Spleen (tissue), 11 donors: ENCODE measurements at regions not wholly inside any gene's neighbourhood (a gene's known extent, or its start where the extent isn't known, plus 50 kb on each side); places are given as distances from the start of the nearest gene placed in this dataset.

Experiments
- DNase-seq: peaks from one replicate; pipeline ENCODE4 v3.0.0-alpha.2; 2020
- H3K27ac ChIP-seq, 8 donors: fragments of 200-600 bp; sonication (generic) in 7 of 8; 1 replicate in 4 of 8; 2 replicates in 4 of 8; pipeline versions ENCODE4 v1.5.0 to v1.8.0; 2016 to 2021; ENCODE audit warnings: inconsistent platforms in 4 of 8, mild to moderate bottlenecking in 4 of 8, moderate library complexity in 1 of 8
- H3K27me3 ChIP-seq, 7 donors: fragments of 200-600 bp; sonication (generic) in 6 of 7; replicated peaks in 1 of 7; 1 replicate in 4 of 7; 2 replicates in 3 of 7; pipeline versions ENCODE4 v1.5.0 to v1.8.0; 2016 to 2021; ENCODE audit warnings: inconsistent platforms in 3 of 7, mild to moderate bottlenecking in 1 of 7
- H3K36me3 ChIP-seq, 6 donors: fragments of 200-600 bp; sonication (generic) in 5 of 6; 1 replicate in 4 of 6; 2 replicates in 2 of 6; pipeline versions ENCODE4 v1.5.0 to v1.8.0; 2016 to 2021; ENCODE audit warnings: inconsistent platforms in 2 of 6
- H3K4me1 ChIP-seq, 6 donors: fragments of 200-600 bp; sonication (generic) in 5 of 6; 1 replicate in 3 of 6; 2 replicates in 3 of 6; pipeline versions ENCODE4 v1.5.0 to v1.8.0; 2016 to 2021; ENCODE audit warnings: inconsistent platforms in 3 of 6
- H3K4me3 ChIP-seq, 8 donors: fragments of 200-600 bp; sonication (generic) in 7 of 8; 1 replicate in 4 of 8; 2 replicates in 4 of 8; pipeline versions ENCODE4 v1.5.0 to v1.8.0; 2016 to 2021; ENCODE audit warnings: inconsistent platforms in 4 of 8, mild to moderate bottlenecking in 4 of 8, moderate library complexity in 2 of 8
- H3K9me3 ChIP-seq, 8 donors: fragments of 200-600 bp; sonication (generic) in 7 of 8; 1 replicate in 4 of 8; 2 replicates in 4 of 8; pipeline versions ENCODE4 v1.5.0 to v1.8.0; 2016 to 2021; ENCODE audit warnings: inconsistent platforms in 4 of 8
- POLR2A ChIP-seq, 3 donors: fragments of 450-650 bp; IDR thresholded peaks; one replicate each; pipeline ENCODE4 v1.5.1; 2017; ENCODE audit warnings: antibody characterized with exemption in 3 of 3, mild to moderate bottlenecking in 1 of 3
- POLR2AphosphoS5 ChIP-seq, 3 donors: sonication (generic); formaldehyde crosslinking; IDR thresholded peaks; one replicate each; pipeline ENCODE4 v1.5.1; 2017; ENCODE audit warnings: antibody characterized with exemption in 3 of 3
- WGBS, 5 donors: extraction: QIAGEN DNeasy Blood & Tissue Kit in 3 of 5; methylation state at CpG; one replicate each; pipeline versions ENCODE4 v1.1.5 to v1.1.7; 2013 to 2018; 5-methylcytosine and 5-hydroxymethylcytosine counted together
- intact Hi-C: fragments of 100-400 bp; cut with DNase I; formaldehyde crosslinking; loops from one replicate; pipeline ENCODE4 v1.15.0; 2023; ENCODE audit warnings: low total_unique reads
- TF ChIP-seq, protein P1 (sequence below), 11 experiments: fragments of 200-600 bp in 7 of 11; fragments of 450-650 bp in 4 of 11; sonication (generic) in 4 of 11; IDR thresholded peaks in 8 of 11; conservative IDR thresholded peaks in 3 of 11; 1 replicate in 7 of 11; 2 replicates in 4 of 11; pipeline versions ENCODE4 v1.4.0 to v1.8.0; 2016 to 2021; ENCODE audit warnings: antibody characterized with exemption in 11 of 11, inconsistent platforms in 4 of 11, mild to moderate bottlenecking in 1 of 11
- donor health status: healthy with polysubstance abuse.
- donor health status: DM: no; HTN: no; CAD: no; lungs with moderate emphysema.
- donor health status: DM: no; HTN: no; CAD: no.
- donor health status: Bipolar disorder and iron deficiency.
- donor health status: healthy.
- donor health status: DM: no; HTN: no; CAD: no.
- donor health status: DM: yes; HTN: yes; CAD: no.

DNA sequence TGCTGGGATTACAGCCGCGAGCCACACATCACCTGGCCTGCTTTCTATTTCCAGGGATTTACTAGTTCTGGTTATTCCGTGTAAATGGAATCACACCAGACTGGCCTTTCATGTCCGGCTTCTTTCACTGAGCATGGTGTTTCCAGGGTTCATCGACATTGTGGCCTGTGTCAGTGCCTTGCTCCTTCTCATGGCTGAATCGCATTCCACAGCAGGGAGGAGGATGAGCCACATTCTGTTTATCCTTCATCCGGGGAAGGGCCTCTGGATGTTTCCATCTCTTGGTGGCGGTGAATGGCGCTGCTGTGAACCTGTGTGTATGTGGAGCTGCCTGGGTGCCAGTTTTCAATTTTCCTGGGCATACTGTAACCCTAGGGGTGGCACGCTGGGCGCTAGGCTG is 58.7 kb upstream of the RNU6ATAC start:
- H3K27me3 ChIP-seq: peaks cover 0 to 5% (median 0%) of the 10 kb centered on the region in 7 donors
- H3K4me3 ChIP-seq: no peak overlapping the region
- H3K9me3 ChIP-seq: no peaks in the 10 kb centered on the region
- TF ChIP-seq POLR2AphosphoS5 (IDR thresholded peaks at IDR 0.05): peak in 1 of 3 donors; percentile 10
- no peak for TF ChIP-seq POLR2A (IDR thresholded peaks at IDR 0.05)
- DNase-seq: peak; percentile 51
- intact Hi-C loops: no loop called here
- H3K4me1 ChIP-seq: peaks cover 0 to 51% (median 21%) of the 10 kb centered on the region in 6 donors
- H3K27ac ChIP-seq: peak overlapping the region in 7 of 8 donors; percentile 8 to 64 (median 59)
- 78 to 92% (median 83%) methylated on average over 11 of the region's 11 CpGs for WGBS, 5 donors
- H3K36me3 ChIP-seq: no peaks in the 10 kb centered on the region

DNA sequence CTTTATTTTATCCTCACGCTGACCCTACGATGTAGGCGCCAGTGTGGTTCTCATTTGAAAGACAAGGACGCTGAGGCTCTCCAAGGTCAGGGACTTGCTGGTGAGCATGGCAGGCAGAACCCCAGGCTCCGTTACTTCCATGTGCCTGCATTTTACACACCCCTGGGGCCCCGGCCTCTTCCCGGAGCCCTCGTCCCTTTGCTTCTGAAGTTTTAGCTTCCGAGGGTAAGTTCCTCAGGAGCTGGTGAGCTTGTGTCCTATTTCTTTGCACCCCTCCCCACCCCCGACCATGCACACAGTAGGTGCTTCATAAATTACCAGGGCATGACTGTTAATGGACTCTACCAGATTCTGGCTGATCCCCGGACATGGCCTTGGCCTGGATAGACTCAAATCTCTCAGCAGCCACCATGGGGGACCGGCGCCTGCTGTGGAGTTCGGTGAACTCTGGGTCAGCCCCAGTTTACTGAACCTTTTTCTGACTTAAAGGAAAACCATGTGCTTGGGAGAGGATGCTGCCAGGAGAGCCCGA is 59.3 kb upstream of the RNU6ATAC start:
- Histone ChIP-seq H3K4me1 (peaks cover 0 to 56% (median 23%) of the 10 kb centered on the region in 6 donors), H3K4me3 (no peak overlapping the region), H3K27me3 (peaks cover 0 to 8% (median 0%) of the 10 kb centered on the region in 7 donors), H3K36me3 (no peaks in the 10 kb centered on the region), H3K27ac (peak overlapping the region in 6 of 8 donors; percentile 41 to 64 (median 60)), H3K9me3 (no peaks in the 10 kb centered on the region)
- intact Hi-C loops: no loop called here
- TF ChIP-seq POLR2AphosphoS5 (IDR thresholded peaks at IDR 0.05): no peak
- no peak for TF ChIP-seq POLR2A (IDR thresholded peaks at IDR 0.05)
- TF ChIP-seq, protein P1, sequence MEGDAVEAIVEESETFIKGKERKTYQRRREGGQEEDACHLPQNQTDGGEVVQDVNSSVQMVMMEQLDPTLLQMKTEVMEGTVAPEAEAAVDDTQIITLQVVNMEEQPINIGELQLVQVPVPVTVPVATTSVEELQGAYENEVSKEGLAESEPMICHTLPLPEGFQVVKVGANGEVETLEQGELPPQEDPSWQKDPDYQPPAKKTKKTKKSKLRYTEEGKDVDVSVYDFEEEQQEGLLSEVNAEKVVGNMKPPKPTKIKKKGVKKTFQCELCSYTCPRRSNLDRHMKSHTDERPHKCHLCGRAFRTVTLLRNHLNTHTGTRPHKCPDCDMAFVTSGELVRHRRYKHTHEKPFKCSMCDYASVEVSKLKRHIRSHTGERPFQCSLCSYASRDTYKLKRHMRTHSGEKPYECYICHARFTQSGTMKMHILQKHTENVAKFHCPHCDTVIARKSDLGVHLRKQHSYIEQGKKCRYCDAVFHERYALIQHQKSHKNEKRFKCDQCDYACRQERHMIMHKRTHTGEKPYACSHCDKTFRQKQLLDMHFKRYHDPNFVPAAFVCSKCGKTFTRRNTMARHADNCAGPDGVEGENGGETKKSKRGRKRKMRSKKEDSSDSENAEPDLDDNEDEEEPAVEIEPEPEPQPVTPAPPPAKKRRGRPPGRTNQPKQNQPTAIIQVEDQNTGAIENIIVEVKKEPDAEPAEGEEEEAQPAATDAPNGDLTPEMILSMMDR (IDR thresholded peaks at IDR 0.05 in 8 of 11, conservative IDR thresholded peaks at IDR 0.05 in 3 of 11): no peak
- DNase-seq: no peak
- 79 to 86% (median 84%) methylated on average over 15 of the region's 15 CpGs for WGBS, 5 donors

DNA sequence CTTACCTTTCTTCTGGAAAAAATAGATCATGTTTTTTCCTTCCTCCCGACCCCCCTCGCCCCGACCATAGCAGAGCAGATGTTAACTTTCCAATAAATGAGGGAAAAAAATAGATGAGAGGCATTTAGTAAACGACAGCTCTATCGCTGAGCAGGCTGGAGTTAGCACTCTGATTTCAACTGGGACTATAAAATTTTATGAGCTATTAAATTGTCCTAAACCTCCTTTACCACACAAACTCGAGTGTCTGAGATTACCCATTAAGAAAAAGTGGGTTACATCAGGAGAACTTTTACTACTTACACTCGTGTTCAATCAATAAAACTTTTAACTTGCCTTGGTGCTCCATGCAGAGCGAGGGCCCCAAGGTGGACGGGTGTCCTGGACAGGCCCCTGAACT is 59.8 kb upstream of the RNU6ATAC start:
- 73 to 86% (median 81%) methylated on average over 9 of the region's 9 CpGs for WGBS, 5 donors
- Histone ChIP-seq H3K9me3 (no peaks in the 10 kb centered on the region), H3K27ac (peak overlapping the region in 5 of 8 donors; percentile 27 to 64 (median 62)), H3K4me3 (no peak overlapping the region), H3K4me1 (peaks cover 0 to 59% (median 23%) of the 10 kb centered on the region in 6 donors), H3K27me3 (peaks cover 0 to 13% (median 0%) of the 10 kb centered on the region in 7 donors), H3K36me3 (no peaks in the 10 kb centered on the region)
- intact Hi-C loops: no loop called here
- no peak for DNase-seq
- no peak for TF ChIP-seq POLR2AphosphoS5 (IDR thresholded peaks at IDR 0.05)
- TF ChIP-seq POLR2A (IDR thresholded peaks at IDR 0.05): no peak
- TF ChIP-seq, protein P1 (IDR thresholded peaks at IDR 0.05 in 8 of 11, conservative IDR thresholded peaks at IDR 0.05 in 3 of 11): no peak

DNA sequence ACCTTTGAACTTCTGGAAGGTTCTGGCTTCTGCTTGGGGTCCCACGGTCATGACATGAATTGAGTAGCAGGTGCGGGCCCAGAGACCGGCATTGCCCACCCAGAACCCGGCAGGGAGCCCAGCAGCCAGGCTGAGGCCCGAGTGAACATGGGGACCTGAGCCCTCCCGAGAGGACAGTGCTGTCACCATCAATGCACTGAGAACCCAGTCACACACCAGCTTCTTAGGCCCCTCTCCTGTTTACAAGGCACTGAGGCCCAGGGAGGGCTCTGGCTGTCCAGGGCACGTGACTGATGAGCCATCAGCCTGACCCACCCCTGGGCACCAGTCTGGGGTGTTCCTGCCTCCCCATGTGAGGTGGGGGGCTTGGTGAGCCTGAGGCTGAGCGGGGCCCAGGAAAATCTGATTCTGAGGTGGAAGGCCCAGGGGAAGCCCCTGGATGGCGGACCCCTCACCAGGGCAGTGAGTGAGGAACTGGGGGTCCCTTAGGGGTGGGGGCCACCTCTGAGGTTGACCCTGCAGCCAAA is 60.3 kb upstream of the RNU6ATAC start:
- Histone ChIP-seq H3K36me3 (no peaks in the 10 kb centered on the region), H3K9me3 (no peaks in the 10 kb centered on the region), H3K27me3 (peaks cover 0 to 18% (median 0%) of the 10 kb centered on the region in 7 donors), H3K4me1 (peaks cover 0 to 62% (median 23%) of the 10 kb centered on the region in 6 donors), H3K27ac (peak overlapping the region in 6 of 8 donors; percentile 27 to 64 (median 48)), H3K4me3 (no peak overlapping the region)
- intact Hi-C loops: no loop called here
- peak; percentile 44 for DNase-seq
- WGBS, 5 donors: 66 to 89% (median 82%) methylated on average over 8 to 9 of the region's 9 CpGs
- TF ChIP-seq POLR2AphosphoS5 (IDR thresholded peaks at IDR 0.05) (no peak), POLR2A (IDR thresholded peaks at IDR 0.05) (no peak)
- TF ChIP-seq, protein P1 (IDR thresholded peaks at IDR 0.05 in 8 of 11, conservative IDR thresholded peaks at IDR 0.05 in 3 of 11): no peak
